Choroid plexus epithelial cell (primary cell): ENCODE measurements at regions not wholly inside any gene's neighbourhood (a gene's known extent, or its start where the extent isn't known, plus 50 kb on each side); places are given as distances from the start of the nearest gene placed in this dataset.

Source experiments
- DNase-seq: peaks from one replicate; pipeline ENCODE4 v3.0.0-alpha.2; 2010; ENCODE audit warnings: low read depth
- H3K4me3 ChIP-seq: 2 replicates; pipeline ENCODE4 v1.5.1; 2011; ENCODE audit warnings: low read depth, mild to moderate bottlenecking, control low read depth, low read length, moderate library complexity
- TF ChIP-seq, protein P1 (sequence below): conservative IDR thresholded peaks from 2 replicates; pipeline ENCODE4 v1.5.1; 2011; ENCODE audit warnings: low read depth, mild to moderate bottlenecking, control low read depth, inconsistent platforms, low read length, moderate library complexity

DNA sequence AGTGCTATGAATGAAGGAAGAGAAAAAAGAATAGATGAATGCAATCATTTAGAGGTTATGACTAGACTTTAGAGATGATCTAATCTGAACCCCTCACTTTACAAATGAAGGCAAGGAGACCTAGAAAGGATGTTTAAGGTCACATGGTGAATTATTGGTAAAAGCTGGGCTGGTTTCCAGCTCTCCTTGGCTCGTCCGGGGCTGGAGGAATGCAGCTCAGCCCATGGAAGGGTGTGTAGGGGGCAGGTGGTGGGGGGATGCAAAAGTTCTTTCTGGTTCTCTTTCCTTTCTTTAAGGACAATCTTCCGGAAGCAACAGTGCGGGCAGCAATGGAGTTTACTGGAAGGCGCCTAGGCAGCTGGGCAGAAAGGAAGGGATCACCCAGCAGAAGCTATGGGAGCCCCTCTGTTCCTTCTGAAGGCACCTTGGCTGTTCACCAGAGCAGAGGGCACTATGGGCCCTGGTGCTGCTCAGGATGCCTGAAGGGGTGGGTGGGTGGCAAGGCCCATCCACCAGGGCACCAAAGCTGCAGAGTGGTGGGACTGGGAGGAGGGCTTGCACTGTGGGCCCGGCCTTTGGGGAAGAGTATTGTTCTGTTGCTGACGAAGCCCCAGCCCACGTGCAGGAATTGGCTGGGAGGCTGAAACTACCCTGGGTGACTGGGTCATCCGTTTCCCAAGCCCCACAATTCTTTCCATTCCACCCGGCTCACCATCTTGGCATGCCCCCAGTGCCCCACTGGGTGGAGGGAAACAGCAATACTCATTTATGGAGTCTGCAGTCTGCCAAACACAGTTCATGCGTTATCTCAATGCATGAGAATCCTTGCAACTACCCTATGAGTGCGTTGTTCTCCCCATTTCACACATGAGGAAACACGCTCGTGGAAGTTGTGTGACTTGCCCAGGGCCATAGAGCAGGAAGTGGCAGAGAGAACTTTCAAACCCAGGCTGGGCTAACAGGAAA is 78.2 kb downstream of the IRF2BPL start:
- TF ChIP-seq, protein P1, sequence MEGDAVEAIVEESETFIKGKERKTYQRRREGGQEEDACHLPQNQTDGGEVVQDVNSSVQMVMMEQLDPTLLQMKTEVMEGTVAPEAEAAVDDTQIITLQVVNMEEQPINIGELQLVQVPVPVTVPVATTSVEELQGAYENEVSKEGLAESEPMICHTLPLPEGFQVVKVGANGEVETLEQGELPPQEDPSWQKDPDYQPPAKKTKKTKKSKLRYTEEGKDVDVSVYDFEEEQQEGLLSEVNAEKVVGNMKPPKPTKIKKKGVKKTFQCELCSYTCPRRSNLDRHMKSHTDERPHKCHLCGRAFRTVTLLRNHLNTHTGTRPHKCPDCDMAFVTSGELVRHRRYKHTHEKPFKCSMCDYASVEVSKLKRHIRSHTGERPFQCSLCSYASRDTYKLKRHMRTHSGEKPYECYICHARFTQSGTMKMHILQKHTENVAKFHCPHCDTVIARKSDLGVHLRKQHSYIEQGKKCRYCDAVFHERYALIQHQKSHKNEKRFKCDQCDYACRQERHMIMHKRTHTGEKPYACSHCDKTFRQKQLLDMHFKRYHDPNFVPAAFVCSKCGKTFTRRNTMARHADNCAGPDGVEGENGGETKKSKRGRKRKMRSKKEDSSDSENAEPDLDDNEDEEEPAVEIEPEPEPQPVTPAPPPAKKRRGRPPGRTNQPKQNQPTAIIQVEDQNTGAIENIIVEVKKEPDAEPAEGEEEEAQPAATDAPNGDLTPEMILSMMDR = no peak
- H3K4me3 ChIP-seq = no peak overlapping the region
- peak; percentile 58 for DNase-seq

DNA sequence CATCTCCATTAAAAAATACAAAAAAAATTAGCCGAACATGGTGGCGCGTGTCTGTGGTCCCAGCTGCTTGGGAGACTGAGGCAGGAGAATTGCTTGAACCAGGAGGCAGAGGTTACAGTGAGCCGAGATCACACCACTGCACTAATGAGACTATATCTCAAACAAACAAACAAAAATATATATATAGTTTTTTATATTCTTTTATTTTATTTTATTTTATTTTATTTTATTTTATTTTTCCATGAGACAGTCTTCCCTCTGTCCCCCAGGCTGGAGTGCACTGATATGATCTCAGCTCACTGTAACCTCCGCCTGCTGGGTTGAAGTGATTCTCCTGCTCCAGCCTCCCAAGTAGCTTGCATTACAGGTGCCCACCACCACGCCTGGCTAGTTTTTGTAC is 79.5 kb downstream of the IRF2BPL start:
- no peak for DNase-seq
- no peak overlapping the region for H3K4me3 ChIP-seq
- TF ChIP-seq, protein P1 = no peak

DNA sequence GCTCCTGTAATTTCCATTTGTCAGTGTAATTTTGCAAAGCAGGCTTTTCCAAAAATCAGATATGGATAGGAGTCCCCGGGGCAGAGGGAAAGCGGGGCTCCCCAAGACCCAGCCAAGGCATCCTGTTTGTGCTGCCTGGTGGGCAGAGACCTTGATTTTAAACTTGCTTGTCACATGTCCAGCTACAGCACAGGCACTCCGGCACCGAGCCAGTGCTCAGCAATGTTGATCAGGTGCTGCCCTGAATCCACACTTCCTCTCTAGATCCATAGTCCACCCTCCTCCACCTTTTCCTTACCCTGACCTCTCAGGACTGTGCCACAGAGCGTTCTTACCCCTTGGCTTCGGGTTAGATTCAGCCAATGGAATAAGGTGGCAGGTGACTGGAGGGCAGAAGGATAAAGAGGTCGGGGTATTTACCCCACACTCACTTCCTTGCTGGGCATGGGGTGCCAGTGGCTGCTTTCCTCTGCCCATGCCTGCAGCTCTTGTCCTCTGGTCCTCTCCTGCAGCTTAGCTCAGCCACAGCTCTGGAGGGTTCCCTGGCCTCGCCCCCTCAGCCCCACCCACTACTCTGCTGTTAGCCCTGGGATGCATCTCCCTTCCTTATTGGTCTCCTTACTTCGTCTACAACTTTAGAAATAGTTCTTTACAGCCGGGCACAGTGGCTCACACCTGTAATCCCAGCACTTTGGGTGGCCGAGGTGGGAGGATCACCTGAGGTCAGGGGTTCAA is 80.1 kb downstream of the IRF2BPL start:
- TF ChIP-seq, protein P1 = no peak
- no peak overlapping the region for H3K4me3 ChIP-seq
- DNase-seq = no peak

DNA sequence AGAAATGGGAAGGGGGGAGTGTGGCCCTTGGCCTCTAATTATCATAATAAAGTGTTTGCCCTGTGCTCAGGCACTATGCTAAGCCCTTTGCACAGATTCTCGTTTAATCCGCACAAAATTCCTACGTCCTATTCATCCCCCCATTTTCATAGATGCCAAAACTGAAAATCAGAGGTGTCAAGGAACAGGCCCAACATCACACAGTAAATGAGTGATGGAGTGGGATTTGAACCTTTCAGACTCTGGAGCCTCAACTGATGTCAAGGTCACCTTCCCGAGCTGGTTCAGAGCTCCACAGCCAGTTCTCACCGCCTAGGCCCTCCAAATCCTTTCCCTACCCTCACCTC is 80.7 kb downstream of the IRF2BPL start:
- H3K4me3 ChIP-seq = no peak overlapping the region
- TF ChIP-seq, protein P1 = no peak
- no peak for DNase-seq

DNA sequence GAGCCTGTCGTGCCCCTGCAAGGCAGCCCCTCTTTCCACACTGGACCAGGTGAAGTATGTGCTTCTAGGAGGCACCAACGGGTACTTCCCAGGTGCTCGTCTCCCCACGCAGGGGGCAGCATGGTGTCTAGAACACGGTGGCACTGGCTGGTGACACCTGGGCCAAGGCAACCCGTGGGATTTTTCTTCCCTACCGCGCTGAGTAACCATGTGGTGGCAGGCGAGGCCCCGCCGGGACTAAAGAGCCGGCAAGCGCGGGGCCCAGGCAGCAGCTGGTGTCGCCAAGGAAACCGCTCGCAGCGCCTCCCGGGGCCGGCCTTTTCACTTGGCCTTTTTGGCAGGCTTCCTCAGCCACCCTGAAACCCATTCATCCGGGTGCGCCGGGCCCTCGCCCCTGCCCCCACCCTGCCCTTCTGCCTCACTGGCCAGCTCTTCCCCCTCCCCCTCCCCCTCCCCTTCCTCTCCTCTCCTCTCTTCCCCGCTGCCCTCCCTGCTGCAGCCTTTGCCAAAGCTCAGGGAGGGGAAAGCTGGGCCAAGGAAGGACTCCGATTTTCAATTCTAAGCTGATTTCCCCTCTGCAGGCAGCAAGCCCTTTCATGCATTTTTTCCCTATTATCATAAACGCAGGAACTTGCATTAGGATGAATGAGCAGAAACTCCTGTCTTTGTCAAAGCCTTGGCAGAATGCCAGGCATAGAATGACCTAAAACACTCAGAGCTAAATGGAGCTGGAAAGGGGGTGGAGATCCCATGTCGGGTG is 81.2 kb downstream of the IRF2BPL start:
- DNase-seq = peak; percentile 83
- no peak overlapping the region for H3K4me3 ChIP-seq
- TF ChIP-seq, protein P1 = peak; percentile 44

DNA sequence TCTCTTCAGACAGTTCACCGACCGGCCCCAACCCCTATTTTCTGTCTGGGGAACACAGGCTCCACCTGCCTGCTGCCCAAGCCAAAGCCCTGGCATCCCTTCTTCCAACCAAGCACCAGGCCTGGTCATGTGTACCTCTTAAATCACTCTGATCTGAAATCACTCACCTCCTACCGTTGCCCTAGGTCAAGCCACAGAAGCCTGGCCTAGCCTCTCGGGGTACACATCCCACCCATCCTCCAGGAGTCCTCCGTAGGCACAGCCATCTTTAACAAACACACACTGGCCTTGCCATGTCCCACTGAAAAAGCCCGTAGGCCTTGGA is 81.8 kb downstream of the IRF2BPL start:
- no peak for DNase-seq
- H3K4me3 ChIP-seq = no peak overlapping the region
- TF ChIP-seq, protein P1 = no peak
